RPMI8226 (cell line): ENCODE measurements at regions not wholly inside any gene's neighbourhood (a gene's known extent, or its start where the extent isn't known, plus 50 kb on each side); places are given as distances from the start of the nearest gene placed in this dataset.

Experiments
- DNase-seq: peaks from one replicate; pipeline ENCODE4 v3.0.0-alpha.2; 2015

GRCh38 chr7:156261581-156261980, 379.0 kb upstream of the RNF32 start:
- DNase-seq = no peak

GRCh38 chr7:156257904-156258303, 382.7 kb upstream of the RNF32 start:
- no peak for DNase-seq

- no peak for DNase-seq
These were observed 384.9 kb upstream of the RNF32 start for GRCh38 chr7:156255635-156256034.

DNA sequence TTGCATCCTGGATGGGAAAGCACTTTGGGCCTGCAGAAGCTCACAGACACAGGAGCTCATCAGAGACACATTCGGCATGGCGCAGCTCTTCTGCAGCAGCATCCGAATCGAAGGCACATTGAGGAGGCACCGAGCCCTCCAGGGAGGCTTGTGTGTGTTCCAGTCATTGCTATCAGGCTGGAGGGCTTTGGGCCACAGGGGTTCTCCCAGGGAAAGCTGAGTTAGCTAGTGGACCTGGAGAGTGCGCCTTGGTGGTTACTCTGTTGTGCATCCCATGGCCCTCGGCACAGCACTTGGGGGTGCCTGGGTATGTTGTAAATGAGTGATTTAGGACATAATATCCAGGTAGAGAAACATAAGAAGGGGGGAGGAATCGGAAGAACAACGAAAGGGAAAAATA, 388.7 kb upstream of the RNF32 start:
- DNase-seq = no peak

GRCh38 chr7:156240532-156240931, 400.0 kb upstream of the RNF32 start:
- no peak for DNase-seq

DNA sequence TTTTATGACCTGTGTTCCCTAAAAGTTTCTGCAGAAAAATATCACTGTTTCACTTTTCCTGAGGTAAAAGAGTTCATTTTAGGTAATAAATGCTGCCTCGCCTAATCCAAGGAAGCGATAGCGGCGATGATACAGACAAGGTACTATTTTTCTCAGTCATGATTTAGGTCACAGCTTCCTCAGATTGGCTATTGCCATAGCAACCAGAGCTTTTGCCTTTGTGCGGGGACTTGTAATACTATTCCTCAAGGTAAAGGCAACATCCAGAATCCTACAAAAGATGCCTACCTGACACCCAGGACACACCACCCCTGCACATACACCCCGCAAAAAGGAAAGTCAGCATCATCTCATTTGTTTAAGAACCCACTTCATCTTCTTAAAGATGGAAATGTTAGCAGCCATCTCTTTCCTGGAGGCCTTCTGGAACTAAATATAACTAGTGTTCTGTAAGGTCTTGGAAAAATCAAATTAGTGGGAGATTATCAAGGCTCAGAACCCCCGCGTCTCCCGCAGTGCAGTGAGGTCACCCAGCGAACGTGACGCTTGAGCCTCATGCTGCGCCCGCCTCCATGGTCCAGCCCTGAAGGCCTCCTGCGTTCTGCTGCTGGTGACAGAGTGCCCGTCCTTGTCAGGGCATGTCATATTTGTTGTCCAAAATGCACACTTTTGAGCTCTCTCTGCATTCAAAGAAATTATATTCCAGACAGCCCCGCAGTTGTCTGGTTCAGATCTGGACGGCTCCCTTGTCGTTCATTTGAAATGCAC, 402.0 kb upstream of the RNF32 start:
- DNase-seq = no peak

DNA sequence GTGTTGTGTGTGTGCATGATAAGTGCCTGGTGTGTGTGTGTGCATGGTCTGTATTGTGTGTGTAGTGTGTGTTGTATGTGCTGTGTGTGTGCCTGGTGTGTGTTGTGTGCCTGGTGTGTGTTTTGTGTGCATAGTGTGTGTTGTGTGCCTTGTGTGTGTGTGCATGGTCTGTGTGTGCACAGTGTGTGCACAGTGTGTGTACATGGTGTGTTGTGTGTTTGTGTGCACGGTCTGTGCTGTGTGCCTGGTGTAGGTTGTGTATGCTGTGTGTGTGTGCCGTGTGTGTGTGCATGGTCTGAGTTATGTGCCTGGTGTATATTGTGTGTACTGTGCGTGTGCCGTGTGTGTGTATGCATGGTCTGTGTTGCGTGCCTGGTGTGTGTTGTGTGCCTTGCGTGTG, 403.0 kb upstream of the RNF32 start:
- no peak for DNase-seq

GRCh38 chr7:156236936-156237599, 403.5 kb upstream of the RNF32 start:
- DNase-seq = no peak

DNA sequence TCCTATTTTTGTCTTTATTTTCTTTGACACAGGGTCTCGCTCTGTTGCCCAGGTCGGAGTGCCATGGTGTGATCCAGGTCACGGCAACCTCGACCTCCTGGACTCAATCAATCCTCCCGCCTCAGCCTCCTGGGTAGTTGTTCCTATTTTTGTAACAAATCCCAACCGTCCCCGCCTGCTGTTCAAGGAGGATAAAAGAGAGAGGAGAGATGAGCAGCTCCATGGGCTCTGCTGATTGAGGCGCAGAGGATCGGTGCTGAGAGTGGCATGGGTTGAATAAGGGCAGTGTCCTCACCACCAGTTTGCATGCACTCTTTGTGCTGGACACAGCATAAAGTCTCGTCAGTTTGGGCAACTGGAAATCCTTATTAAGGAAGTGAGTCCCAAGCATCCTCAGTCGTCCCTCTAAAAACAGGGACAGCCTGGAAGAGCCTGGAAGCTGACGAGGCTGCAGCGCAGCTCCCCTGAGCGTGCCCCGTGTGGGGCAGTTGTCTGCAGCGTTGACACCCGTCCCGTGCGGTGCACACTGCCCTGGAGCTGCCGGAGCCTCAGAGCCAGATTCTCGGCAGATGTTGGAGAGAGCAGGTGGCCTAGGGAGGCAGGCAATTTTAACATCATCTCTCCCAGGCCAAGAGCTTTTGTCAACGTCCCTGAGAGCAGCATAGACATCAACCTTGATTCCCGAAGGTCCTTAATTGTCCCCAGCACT, 404.2 kb upstream of the RNF32 start:
- no peak for DNase-seq

DNA sequence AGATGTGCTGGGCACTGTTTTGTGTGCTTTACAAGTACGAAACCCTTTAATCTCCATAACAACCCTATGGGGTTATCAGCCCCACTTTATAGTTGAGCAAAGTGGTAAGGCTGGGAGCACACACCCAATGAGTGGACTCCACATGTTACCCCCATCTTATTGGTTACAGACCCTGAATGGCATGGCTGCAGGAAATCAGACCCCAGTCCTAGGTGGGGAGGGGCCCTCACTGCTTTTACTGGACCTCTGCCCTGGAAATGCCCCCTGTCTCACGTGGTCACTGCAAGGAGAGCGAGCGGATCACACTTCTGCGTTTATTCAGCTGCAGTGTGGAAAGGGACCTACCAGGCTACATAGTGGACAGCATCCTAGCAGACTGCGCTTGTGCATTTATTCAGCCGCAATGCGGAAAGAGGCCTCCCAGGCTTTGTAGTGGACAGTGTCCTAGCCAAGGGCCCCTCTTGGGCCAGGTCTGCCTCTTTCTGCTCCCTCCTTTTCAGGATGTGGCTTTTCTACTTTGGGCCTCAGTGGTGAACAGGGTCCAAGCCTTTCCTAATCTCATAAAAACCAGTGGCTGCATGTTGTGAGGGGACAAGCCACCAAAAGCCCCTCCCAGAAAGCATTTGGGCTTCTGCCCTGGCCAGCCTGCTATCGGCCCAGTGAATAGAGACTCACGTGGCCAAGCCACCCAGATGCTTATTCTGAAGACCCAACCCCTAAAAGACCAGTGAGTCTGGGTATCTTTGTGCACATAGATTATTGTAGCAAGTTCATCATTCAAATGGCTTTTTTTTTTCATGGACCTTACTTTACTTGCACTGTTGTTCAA, 405.7 kb upstream of the RNF32 start:
- no peak for DNase-seq

- no peak for DNase-seq
These were observed 406.4 kb upstream of the RNF32 start for GRCh38 chr7:156234192-156234591.

- no peak for DNase-seq
These were observed 407.5 kb upstream of the RNF32 start for GRCh38 chr7:156232931-156233705.

DNA sequence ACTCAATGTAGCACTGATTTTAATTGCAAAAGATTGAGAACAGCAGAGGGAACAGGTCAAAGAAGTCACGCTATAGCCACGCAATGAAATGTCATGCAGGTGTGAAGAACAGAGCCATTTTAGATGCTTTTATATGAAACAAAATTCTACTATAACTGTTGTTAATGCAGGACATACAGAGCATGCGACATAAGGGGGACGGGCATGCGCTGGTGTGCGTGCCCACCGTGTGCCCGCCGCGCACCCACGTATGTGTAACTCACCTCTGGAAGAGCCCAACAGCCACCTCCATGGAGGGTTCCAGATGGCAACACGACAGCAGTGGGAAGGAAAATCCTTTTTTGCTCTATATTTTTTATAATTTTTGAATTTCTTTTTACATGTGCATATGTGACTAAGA, 410.0 kb upstream of the RNF32 start:
- no peak for DNase-seq

DNA sequence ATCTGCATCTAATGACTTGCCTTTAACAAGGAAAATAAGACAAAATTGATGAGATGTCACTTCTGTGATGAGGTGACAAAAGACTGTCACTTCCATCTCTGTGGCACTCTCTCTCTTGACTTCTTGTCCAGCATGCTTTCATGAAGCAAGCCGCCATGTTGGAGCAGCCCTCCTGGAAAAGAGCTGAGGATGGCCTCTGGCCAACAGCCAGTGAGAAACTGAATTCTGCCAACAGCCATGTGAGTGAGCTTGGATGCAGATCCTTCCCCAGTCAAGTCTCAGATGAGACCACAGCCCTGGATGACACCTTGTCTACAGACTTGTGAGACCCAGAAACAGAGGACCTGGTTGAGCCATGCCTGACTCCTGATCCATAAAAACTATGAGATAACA, 412.6 kb upstream of the SHH start:
- no peak for DNase-seq

DNA sequence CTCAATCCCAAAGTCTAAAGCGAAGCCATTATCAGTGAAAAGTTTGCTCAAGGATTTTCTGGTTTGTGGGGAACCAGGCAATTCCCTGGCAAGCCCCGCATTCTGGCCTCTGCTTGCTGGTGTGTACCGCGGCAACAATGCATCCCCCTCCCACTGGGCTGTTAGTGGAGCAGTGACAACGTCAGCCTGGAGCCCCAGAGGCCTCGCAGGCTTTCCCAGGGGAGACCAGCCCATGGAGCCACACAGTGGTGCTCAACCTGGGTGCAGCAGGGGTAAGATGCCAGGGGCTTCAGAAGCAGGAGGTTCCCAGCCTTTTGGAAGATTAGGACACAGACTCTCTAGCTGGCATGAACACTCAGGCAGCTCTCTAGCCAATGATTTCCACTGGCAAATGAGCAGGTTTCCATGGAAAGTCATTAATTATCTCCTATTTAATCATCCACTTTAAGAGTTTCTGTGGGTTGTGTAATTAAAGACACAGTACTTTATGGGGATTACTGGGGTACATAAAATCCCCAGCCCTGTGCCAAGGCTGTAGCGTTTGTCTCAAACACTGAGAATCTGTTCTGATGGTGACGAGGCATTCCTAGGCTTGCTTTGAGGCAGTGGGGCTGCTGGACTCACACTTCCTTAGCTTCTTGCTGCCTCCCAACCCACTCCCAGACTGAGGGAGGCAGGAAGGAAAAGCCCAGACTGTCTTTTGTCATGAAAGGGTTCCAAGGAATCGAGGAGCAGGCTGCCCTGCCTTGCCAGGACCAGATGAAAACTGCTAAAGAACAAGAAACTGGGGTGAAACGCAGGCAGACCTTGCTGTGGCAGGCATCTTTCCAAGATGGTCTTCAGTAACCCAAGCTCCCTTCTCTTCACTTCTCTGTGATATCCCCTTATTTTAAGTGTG, 411.9 kb upstream of the SHH start:
- no peak for DNase-seq

- no peak for DNase-seq
These were observed 410.3 kb upstream of the SHH start for GRCh38 chr7:156222611-156223010.

DNA sequence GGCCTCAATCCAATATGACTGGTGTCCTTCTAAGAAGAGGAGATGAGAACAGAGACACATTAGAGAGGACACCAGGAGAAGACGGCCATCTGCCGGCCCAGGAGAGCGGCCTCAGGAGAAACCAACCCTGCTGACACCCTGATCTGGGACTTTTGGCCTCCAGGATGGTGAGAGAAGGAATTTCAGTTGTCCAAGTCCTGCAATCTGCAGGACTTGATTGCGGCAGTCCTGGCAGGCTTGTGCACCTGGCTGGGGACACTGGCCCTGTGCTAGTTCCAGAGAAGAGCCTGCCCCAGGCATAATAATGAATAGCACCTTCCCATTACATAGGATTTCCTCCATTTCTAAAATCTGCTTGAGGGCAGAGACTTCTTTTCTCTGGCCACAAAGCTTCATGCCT, 409.9 kb upstream of the SHH start:
- DNase-seq = no peak

DNA sequence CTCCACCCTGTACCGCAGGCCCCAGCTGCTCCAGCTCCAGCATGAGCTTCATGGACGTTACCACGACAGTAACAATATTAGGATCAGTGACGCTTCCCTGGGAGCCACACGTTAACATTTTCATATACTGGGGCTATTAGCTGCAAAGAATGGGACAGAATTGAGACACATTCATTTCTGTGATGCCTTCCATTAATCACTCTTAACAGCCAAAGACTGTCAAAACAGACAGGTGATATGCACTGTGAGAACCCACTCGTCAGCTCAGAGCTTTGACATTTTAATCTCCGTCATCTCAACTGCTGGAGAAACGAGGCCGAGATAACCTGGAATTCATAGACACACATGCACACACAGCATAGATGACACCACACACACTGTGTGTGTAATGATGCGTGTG, 408.4 kb upstream of the SHH start:
- DNase-seq = no peak

- DNase-seq = no peak
These were observed 407.9 kb upstream of the SHH start for GRCh38 chr7:156220078-156220605.

- no peak for DNase-seq
These were observed 407.2 kb upstream of the SHH start for GRCh38 chr7:156219307-156220077.
